ENCODE measurements at regions not wholly inside any gene's neighbourhood (a gene's known extent, or its start where the extent isn't known, plus 50 kb on each side); places are given as distances from the start of the nearest gene placed in this dataset.

DNA sequence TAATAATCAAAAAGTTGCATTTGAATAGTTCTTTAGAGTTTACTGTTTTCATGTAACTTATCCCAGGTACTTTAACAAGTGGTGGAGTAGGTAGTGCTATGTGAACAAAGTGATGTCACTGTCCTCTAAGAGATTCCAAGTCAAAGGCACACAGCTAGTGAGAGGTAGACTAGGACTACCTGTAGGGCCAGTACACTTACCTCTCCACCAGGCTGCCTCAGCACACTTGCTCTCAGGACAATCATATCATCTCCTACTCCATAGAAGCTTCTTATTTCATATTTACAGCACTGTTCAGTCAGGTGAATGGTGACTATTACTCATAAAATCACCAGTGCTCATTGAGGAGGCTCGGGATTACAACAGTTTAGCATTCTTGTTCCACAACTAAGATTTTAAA, 173.0 kb upstream of the EMCN start:
- TF ChIP-seq, protein P1, sequence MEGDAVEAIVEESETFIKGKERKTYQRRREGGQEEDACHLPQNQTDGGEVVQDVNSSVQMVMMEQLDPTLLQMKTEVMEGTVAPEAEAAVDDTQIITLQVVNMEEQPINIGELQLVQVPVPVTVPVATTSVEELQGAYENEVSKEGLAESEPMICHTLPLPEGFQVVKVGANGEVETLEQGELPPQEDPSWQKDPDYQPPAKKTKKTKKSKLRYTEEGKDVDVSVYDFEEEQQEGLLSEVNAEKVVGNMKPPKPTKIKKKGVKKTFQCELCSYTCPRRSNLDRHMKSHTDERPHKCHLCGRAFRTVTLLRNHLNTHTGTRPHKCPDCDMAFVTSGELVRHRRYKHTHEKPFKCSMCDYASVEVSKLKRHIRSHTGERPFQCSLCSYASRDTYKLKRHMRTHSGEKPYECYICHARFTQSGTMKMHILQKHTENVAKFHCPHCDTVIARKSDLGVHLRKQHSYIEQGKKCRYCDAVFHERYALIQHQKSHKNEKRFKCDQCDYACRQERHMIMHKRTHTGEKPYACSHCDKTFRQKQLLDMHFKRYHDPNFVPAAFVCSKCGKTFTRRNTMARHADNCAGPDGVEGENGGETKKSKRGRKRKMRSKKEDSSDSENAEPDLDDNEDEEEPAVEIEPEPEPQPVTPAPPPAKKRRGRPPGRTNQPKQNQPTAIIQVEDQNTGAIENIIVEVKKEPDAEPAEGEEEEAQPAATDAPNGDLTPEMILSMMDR (IDR thresholded peaks at IDR 0.05; ENCODE audit: partially characterized antibody, unreplicated experiment): no peak
- H3K36me3 Mint-ChIP-seq (ENCODE audit: unreplicated experiment): no peaks in the 10 kb centered on the region

DNA sequence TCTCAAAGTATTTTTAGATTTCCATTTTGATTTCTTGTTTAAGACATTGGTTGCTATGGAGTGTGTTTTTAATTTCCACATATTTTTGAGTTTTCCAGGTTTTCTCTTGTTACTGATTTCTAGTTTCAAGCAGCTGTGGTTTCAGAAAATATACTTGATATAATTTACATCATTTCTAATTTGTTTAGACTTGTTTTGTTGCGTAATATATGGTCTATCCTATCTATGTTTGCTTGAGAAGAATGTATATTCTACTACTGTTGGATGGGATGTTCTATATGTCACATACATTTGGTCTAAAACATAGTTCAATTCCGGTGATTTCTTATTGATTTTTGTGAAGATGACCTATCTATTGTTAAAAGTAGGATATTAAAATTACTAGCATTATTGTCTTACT, 170.5 kb upstream of the EMCN start:
- Mint-ChIP-seq H3K27me3 (ENCODE audit: unreplicated experiment) (no peaks in the 10 kb centered on the region), H3K4me3 (ENCODE audit: unreplicated experiment) (no peak overlapping the region), H3K4me1 (ENCODE audit: low read depth, unreplicated experiment) (no peaks in the 10 kb centered on the region), H3K36me3 (ENCODE audit: unreplicated experiment) (no peaks in the 10 kb centered on the region), H3K27ac (ENCODE audit: unreplicated experiment) (no peak overlapping the region), H3K9me3 (ENCODE audit: unreplicated experiment) (peaks cover 1% of the 10 kb centered on the region)
- TF ChIP-seq, protein P1 (IDR thresholded peaks at IDR 0.05; ENCODE audit: partially characterized antibody, unreplicated experiment): no peak
- no peak for DNase-seq

More for the DNA sequence above, 173.0 kb upstream of the EMCN start:
- Mint-ChIP-seq H3K4me1 (ENCODE audit: low read depth, unreplicated experiment) (no peaks in the 10 kb centered on the region), H3K9me3 (ENCODE audit: unreplicated experiment) (peaks cover 3% of the 10 kb centered on the region), H3K27me3 (ENCODE audit: unreplicated experiment) (no peaks in the 10 kb centered on the region), H3K27ac (ENCODE audit: unreplicated experiment) (no peak overlapping the region), H3K4me3 (ENCODE audit: unreplicated experiment) (no peak overlapping the region)
- no peak for DNase-seq

DNA sequence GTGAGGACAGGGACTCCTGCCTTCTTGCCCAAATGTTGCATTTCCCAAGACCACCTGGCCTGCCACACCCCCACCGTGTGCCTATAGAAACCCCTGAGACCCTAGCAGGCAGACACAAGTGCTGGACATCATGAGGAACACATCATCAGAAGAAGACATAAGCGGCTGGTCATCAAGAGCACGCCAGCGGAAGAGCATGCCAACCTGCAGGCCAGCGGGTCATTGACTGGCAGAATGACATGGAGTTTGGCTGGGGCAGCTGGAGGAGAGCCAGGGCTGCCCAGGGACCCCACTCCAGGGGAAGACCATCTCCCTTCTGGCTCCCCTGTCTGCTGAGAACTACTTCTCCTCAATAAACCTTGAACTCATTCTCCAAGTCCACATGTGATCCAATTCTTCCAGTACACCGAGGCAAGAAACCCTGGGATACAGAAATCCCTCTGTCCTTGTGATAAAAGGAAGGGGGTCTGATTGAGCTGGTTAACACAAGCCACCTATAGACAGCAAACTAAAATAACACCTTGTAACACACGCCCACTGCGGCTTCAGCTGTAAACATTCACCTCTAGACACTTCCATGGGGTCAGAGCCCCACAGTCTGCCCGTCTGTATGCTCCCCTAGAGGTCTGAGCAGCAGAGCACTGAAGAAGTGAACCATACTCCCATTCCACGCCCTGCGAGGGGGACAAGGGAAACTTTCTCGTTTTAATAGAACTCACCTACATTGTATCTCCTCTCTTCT, 164.8 kb upstream of the EMCN start:
- no peaks in the 10 kb centered on the region for H3K36me3 Mint-ChIP-seq (ENCODE audit: unreplicated experiment)
- H3K4me1 Mint-ChIP-seq (ENCODE audit: low read depth, unreplicated experiment): peaks cover 8% of the 10 kb centered on the region
- no peak overlapping the region for H3K27ac Mint-ChIP-seq (ENCODE audit: unreplicated experiment)
- TF ChIP-seq, protein P1 (IDR thresholded peaks at IDR 0.05; ENCODE audit: partially characterized antibody, unreplicated experiment): no peak
- H3K27me3 Mint-ChIP-seq (ENCODE audit: unreplicated experiment): no peaks in the 10 kb centered on the region
- peaks cover 9% of the 10 kb centered on the region for H3K9me3 Mint-ChIP-seq (ENCODE audit: unreplicated experiment)
- DNase-seq: no peak
- H3K4me3 Mint-ChIP-seq (ENCODE audit: unreplicated experiment): no peak overlapping the region

DNA sequence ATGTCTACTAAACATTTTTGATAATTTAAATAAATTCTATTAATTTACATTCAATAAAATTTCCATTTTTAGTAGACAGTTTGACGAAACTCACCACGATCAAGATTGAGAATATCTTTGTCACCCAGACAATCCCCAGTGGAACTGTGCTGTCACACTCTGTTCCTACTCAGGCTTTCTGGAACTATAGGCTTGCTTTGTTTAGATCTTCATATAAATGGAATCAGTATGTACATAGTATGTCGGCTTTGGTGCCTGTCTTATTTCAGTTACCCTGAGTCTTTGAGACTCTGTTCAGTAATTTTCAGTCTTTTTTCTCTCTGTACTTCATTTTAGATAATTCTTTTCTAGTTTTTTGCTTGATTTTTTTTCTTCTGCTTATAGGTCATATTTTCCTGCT, 163.5 kb upstream of the EMCN start:
- TF ChIP-seq, protein P1 (IDR thresholded peaks at IDR 0.05; ENCODE audit: partially characterized antibody, unreplicated experiment): no peak
- Mint-ChIP-seq H3K9me3 (ENCODE audit: unreplicated experiment) (peaks cover 9% of the 10 kb centered on the region), H3K27me3 (ENCODE audit: unreplicated experiment) (no peaks in the 10 kb centered on the region), H3K27ac (ENCODE audit: unreplicated experiment) (no peak overlapping the region), H3K4me3 (ENCODE audit: unreplicated experiment) (no peak overlapping the region), H3K36me3 (ENCODE audit: unreplicated experiment) (no peaks in the 10 kb centered on the region), H3K4me1 (ENCODE audit: low read depth, unreplicated experiment) (peaks cover 8% of the 10 kb centered on the region)
- no peak for DNase-seq

DNA sequence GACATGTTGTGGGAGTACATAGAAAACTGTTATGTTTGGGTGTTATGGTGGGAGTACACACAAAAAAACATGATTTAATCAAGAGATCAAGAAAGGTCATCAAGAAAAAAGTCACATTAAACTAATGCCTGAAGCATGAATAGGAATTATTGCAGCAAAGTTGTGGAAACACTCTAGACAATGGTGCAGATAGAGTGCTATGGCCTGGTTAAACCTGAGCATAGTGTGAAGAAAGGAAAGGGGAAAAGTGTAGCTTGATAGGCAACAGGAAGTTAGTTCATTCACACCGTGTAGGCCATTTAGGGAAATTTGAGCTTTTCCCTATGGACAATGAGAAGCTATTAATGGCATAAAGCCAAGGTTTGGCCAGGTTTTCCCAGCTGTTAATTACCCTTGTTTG, 162.1 kb upstream of the EMCN start:
- no peak overlapping the region for H3K4me3 Mint-ChIP-seq (ENCODE audit: unreplicated experiment)
- H3K27ac Mint-ChIP-seq (ENCODE audit: unreplicated experiment): no peak overlapping the region
- peaks cover 9% of the 10 kb centered on the region for H3K9me3 Mint-ChIP-seq (ENCODE audit: unreplicated experiment)
- TF ChIP-seq, protein P1 (IDR thresholded peaks at IDR 0.05; ENCODE audit: partially characterized antibody, unreplicated experiment): no peak
- DNase-seq: no peak
- no peaks in the 10 kb centered on the region for H3K36me3 Mint-ChIP-seq (ENCODE audit: unreplicated experiment)
- H3K27me3 Mint-ChIP-seq (ENCODE audit: unreplicated experiment): no peaks in the 10 kb centered on the region
- H3K4me1 Mint-ChIP-seq (ENCODE audit: low read depth, unreplicated experiment): peaks cover 8% of the 10 kb centered on the region

All from glutamatergic neuron (in vitro differentiated cells).